GM12873 (cell line): ENCODE measurements at regions not wholly inside any gene's neighbourhood (a gene's known extent, or its start where the extent isn't known, plus 50 kb on each side); places are given as distances from the start of the nearest gene placed in this dataset.

Experiments
- CTCF ChIP-seq: IDR thresholded peaks from 2 replicates; pipeline ENCODE4 v1.5.1; 2012; ENCODE audit warnings: low read depth, mild to moderate bottlenecking, moderate library complexity, low read length, control low read depth; ENCODE audit not compliant: insufficient read depth; ENCODE audit errors: missing control alignments

- TF ChIP-seq CTCF = no peak
These were observed 108.1 kb downstream of the FZD1 start for GRCh38 chr7:91372323-91372722.

- no peak for TF ChIP-seq CTCF
These were observed 109.0 kb downstream of the FZD1 start for GRCh38 chr7:91373111-91373800.

- no peak for TF ChIP-seq CTCF
These were observed 110.2 kb downstream of the FZD1 start for GRCh38 chr7:91374321-91374989.

- no peak for TF ChIP-seq CTCF
These were observed 111.1 kb downstream of the FZD1 start for GRCh38 chr7:91375378-91375777.

- no peak for TF ChIP-seq CTCF
These were observed 113.9 kb downstream of the FZD1 start for GRCh38 chr7:91378131-91378530.

GRCh38 chr7:91379236-91379635 is 115.0 kb downstream of the FZD1 start:
- no peak for TF ChIP-seq CTCF

GRCh38 chr7:91379991-91380390 is 115.8 kb downstream of the FZD1 start:
- TF ChIP-seq CTCF = no peak
